K562 (cell line): ENCODE measurements at regions not wholly inside any gene's neighbourhood (a gene's known extent, or its start where the extent isn't known, plus 50 kb on each side); places are given as distances from the start of the nearest gene placed in this dataset.

Source experiments
- ATAC-seq: fragments of 200-7000 bp; cut with Tn5 transposase; 3 replicates; pipeline ENCODE4 v1.9.1; 2020; ENCODE audit warnings: moderate library complexity
- BruUV-seq: library from RNA; stranded (reverse); fragments of 400-500 nt; replicated peaks from 2 replicates; lab custom pipeline; 2021; lab: Mats Ljungman, UMichigan
- CTCF ChIA-PET: fragments of 300-600 bp; formaldehyde crosslinking; extraction: SDS; loops from one replicate; lab custom pipeline; 2021; ENCODE audit warnings: low intra/inter-chr PET ratio; lab: Yijun Ruan, JAX
- POLR2A ChIA-PET: fragments of 300-600, 350-650 bp; sonication (Branson Sonifier 250); formaldehyde crosslinking; extraction: SDS; loops from one replicate; lab custom pipeline; 2021; ENCODE audit warnings: antibody characterized with exemption, inconsistent platforms; lab: Yijun Ruan, JAX
- DNase-seq, 4 experiments: peaks; one replicate each; pipeline versions ENCODE4 v3.0.0 to v3.0.0-alpha.2; 2011 to 2018; ENCODE audit warnings: low spot score in 3 of 4, mixed read lengths in 3 of 4; ENCODE audit errors: extremely low read depth in 1 of 4
- FAIRE-seq: peaks from 2 replicates; lab custom pipeline; 2011; peaks lifted over from hg19 to GRCh38; lab: Jason Lieb, UNC
- H2AFZ ChIP-seq: 2 replicates; pipeline ENCODE4 v1.6.0; 2011; ENCODE audit warnings: low read depth, low read length, control low read depth, inconsistent platforms
- H3K27ac ChIP-seq: fragments of 200-600 bp; 3 replicates; pipeline ENCODE4 v1.8.0; 2011; ENCODE audit warnings: low read depth, mild to moderate bottlenecking, control low read depth, inconsistent platforms, low read length, moderate library complexity, mixed read lengths; ENCODE audit errors: extremely low read depth
- H3K27me3 ChIP-seq, 2 experiments: fragments of 300-600 bp in 1 of 2; 2 replicates in 1 of 2; 3 replicates in 1 of 2; pipeline versions ENCODE4 v1.6.0 to v1.8.0; 2011; ENCODE audit warnings: inconsistent platforms in 2 of 2, low read length in 2 of 2, mild to moderate bottlenecking in 1 of 2, mixed read lengths in 1 of 2, moderate library complexity in 1 of 2; ENCODE audit not compliant: control insufficient read depth in 2 of 2, insufficient read depth in 2 of 2
- H3K36me3 ChIP-seq: fragments of 300-600 bp; 3 replicates; pipeline ENCODE4 v1.8.0; 2011; ENCODE audit warnings: mild to moderate bottlenecking, low read length, inconsistent platforms; ENCODE audit not compliant: control insufficient read depth, insufficient read depth
- H3K4me1 ChIP-seq, 2 experiments: fragments of 200-600 bp in 1 of 2; replicated peaks in 1 of 2; 2 replicates in 1 of 2; 3 replicates in 1 of 2; pipeline versions ENCODE4 v1.5.1 to v1.8.0; 2011; ENCODE audit warnings: inconsistent platforms in 2 of 2, low read length in 2 of 2, mild to moderate bottlenecking in 1 of 2, mixed read lengths in 1 of 2, moderate library complexity in 1 of 2; ENCODE audit not compliant: control insufficient read depth in 2 of 2, insufficient read depth in 2 of 2
- H3K4me2 ChIP-seq: 2 replicates; pipeline ENCODE4 v1.6.1; 2011; ENCODE audit warnings: low read length, control low read depth, inconsistent platforms, mixed read lengths; ENCODE audit not compliant: insufficient read depth
- H3K4me3 ChIP-seq: fragments of 200-600 bp; sonication (generic), shearing (Covaris generic); 2 replicates; pipeline ENCODE4 v1.5.1; 2016; ENCODE audit warnings: control low read depth, inconsistent platforms
- H3K79me2 ChIP-seq: fragments of 200-600 bp; 3 replicates; pipeline ENCODE4 v1.8.0; 2011; ENCODE audit warnings: low read length, inconsistent platforms; ENCODE audit not compliant: control insufficient read depth, insufficient read depth
- H3K9ac ChIP-seq, 2 experiments: 2 replicates each; pipeline versions ENCODE4 v1.6.0 to v1.6.1; 2011; ENCODE audit warnings: low read depth in 2 of 2, low read length in 2 of 2, control low read depth in 1 of 2, inconsistent platforms in 1 of 2, mild to moderate bottlenecking in 1 of 2, mixed read lengths in 1 of 2; ENCODE audit not compliant: insufficient read depth in 1 of 2
- H3K9me1 ChIP-seq: one replicate; pipeline ENCODE4 v1.6.0; 2011; ENCODE audit warnings: inconsistent platforms, mild to moderate bottlenecking, low read length, moderate library complexity; ENCODE audit not compliant: control insufficient read depth, insufficient read depth
- H3K9me3 ChIP-seq: replicated peaks from 2 replicates; pipeline ENCODE4 v1.5.1; 2011; ENCODE audit warnings: low read depth, low read length, inconsistent platforms; ENCODE audit not compliant: control insufficient read depth, insufficient read depth
- H4K20me1 ChIP-seq: replicated peaks from 2 replicates; pipeline ENCODE4 v1.6.1; 2011; ENCODE audit warnings: low read length, inconsistent platforms, mixed read lengths; ENCODE audit not compliant: control insufficient read depth, insufficient read depth
- ATF2 ChIP-seq: sonication (generic); formaldehyde crosslinking; IDR thresholded peaks from 2 replicates; pipeline ENCODE4 v1.8.1; 2022; ENCODE audit warnings: missing genetic modification reagents
- HDAC2 ChIP-seq: fragments of 450-650 bp; IDR thresholded peaks from 2 replicates; pipeline ENCODE4 v1.6.1; 2016; ENCODE audit warnings: mild to moderate bottlenecking
- NR1H2 ChIP-seq: sonication (generic); formaldehyde crosslinking; IDR thresholded peaks from 2 replicates; pipeline ENCODE4 v1.4.0; 2020; ENCODE audit warnings: mild to moderate bottlenecking, missing genetic modification reagents
- OTX1 ChIP-seq: fragments of 450-650 bp; formaldehyde crosslinking; IDR thresholded peaks from 2 replicates; pipeline ENCODE4 v1.4.0; 2022; ENCODE audit warnings: mild to moderate bottlenecking
- RNF219 ChIP-seq: fragments of 250-450 bp; sonication (Bioruptor Pico); IDR thresholded peaks from 2 replicates; pipeline ENCODE4 v1.5.0; 2022; ENCODE audit warnings: mild to moderate bottlenecking
- SMAD4 ChIP-seq: fragments of 250-450 bp; sonication (Bioruptor Pico); conservative IDR thresholded peaks from 2 replicates; pipeline ENCODE4 v1.8.0; 2021; ENCODE audit warnings: inconsistent platforms, mild to moderate bottlenecking, moderate library complexity
- ZNF316 ChIP-seq: fragments of 450-650 bp; IDR thresholded peaks from 2 replicates; pipeline ENCODE4 v1.6.1; 2016
- WGBS: fragments of 100-300 bp; shearing (Covaris generic); methylation state at CpG from one replicate; pipeline ENCODE4 v1.1.6; 2016; ENCODE audit warnings: low coverage, mixed read lengths; ENCODE audit not compliant: insufficient coverage; ENCODE audit errors: missing lambda C conversion rate; 5-methylcytosine and 5-hydroxymethylcytosine counted together
- in situ Hi-C: fragments of 300-500 bp; cut with MboI; formaldehyde crosslinking; loops from 4 replicates; pipeline ENCODE4 v1.15.0; 2018; ENCODE audit warnings: inconsistent platforms, mixed read lengths
- intact Hi-C: fragments of 100-400 bp; cut with micrococcal nuclease; formaldehyde crosslinking; loops from 2 replicates; pipeline ENCODE4 v1.14.2; 2022

- no peak for TF ChIP-seq RNF219 (CRISPR knock-in tag)
- TF ChIP-seq HDAC2, result no peak
These were observed 78.7 kb upstream of the TGFBR2 start (continued) for GRCh38 chr3:30527720-30528119.

GRCh38 chr3:30530084-30530483 is 76.3 kb upstream of the TGFBR2 start:
- no peak overlapping the region for H3K27ac ChIP-seq
- CTCF ChIA-PET, result no interaction called here
- no peaks in the 10 kb centered on the region for H3K36me3 ChIP-seq
- no peak overlapping the region for H2AFZ ChIP-seq
- no peaks in the 10 kb centered on the region for H3K79me2 ChIP-seq
- ATAC-seq, result no peak
- no peaks in the 10 kb centered on the region for H4K20me1 ChIP-seq
- no peak for FAIRE-seq
- H3K4me1 ChIP-seq, result no peaks in the 10 kb centered on the region
- no TSS peak for BruUV-seq
- H3K4me3 ChIP-seq, result no peak overlapping the region
- intact Hi-C loops (no loop called here), in situ Hi-C loops (no loop called here)
- H3K27me3 ChIP-seq, result no peaks in the 10 kb centered on the region
- H3K9ac ChIP-seq, result no peak overlapping the region
- no peak for TF ChIP-seq OTX1 (CRISPR knock-in tag)
- TF ChIP-seq SMAD4 (CRISPR knock-in tag), result no peak
- no peak for TF ChIP-seq ATF2
- TF ChIP-seq NR1H2 (CRISPR knock-in tag), result no peak
- peak; percentile 33; the same call in 1 of the 2 replicates for TF ChIP-seq ZNF316
- H3K4me2 ChIP-seq, result no peak overlapping the region
- POLR2A ChIA-PET, result no interaction called here
- no peak for DNase-seq
- no peaks in the 10 kb centered on the region for H3K9me1 ChIP-seq
- H3K9me3 ChIP-seq, result no peaks in the 10 kb centered on the region
- WGBS, result 0% methylated on average over 1 of the region's 1 CpG
